Stimulated activated CD8-positive, alpha-beta memory T cell treated with anti-CD3 and anti-CD28 coated beads, Interleukin-4, amount 100 ng/mL, for 4 hours (primary cell): ENCODE measurements at regions not wholly inside any gene's neighbourhood (a gene's known extent, or its start where the extent isn't known, plus 50 kb on each side); places are given as distances from the start of the nearest gene placed in this dataset.

ENCODE experiments used
- DNase-seq, 2 donors: peaks; one replicate each; pipeline ENCODE4 v3.0.0-alpha.2; 2020; ENCODE audit warnings: low read depth in 2 of 2, low spot score in 1 of 2

DNA sequence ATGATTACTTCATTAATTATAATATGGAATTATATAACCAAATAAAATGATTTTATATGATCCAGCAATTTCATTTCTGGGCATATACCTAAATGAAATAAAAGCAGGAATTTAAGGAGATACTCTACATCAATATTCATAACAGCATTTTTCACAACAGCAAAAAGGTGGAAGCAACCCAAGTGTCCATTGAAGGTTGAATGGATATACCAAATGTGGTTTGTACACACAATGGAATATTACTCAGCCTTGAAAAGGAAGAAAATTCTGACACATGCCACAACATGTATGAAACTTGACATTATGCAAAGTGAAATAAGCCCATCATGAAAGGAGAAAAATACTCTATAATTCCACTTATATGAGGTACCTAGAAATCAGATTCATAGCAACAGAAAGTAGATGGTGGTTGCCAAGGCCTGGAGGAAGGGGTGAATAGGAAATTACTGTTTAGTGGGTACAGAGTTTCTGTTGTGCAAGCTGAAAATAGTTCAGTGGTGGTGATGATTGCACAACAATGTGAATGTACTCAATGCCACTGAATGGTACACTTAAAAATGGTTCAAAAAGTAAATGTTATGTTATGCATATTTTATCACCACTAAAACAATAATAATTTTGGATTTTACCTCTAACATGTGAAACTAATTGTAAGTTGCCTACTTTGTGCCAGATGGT is 471.5 kb downstream of the SPRY1 start:
- no peak for DNase-seq

DNA sequence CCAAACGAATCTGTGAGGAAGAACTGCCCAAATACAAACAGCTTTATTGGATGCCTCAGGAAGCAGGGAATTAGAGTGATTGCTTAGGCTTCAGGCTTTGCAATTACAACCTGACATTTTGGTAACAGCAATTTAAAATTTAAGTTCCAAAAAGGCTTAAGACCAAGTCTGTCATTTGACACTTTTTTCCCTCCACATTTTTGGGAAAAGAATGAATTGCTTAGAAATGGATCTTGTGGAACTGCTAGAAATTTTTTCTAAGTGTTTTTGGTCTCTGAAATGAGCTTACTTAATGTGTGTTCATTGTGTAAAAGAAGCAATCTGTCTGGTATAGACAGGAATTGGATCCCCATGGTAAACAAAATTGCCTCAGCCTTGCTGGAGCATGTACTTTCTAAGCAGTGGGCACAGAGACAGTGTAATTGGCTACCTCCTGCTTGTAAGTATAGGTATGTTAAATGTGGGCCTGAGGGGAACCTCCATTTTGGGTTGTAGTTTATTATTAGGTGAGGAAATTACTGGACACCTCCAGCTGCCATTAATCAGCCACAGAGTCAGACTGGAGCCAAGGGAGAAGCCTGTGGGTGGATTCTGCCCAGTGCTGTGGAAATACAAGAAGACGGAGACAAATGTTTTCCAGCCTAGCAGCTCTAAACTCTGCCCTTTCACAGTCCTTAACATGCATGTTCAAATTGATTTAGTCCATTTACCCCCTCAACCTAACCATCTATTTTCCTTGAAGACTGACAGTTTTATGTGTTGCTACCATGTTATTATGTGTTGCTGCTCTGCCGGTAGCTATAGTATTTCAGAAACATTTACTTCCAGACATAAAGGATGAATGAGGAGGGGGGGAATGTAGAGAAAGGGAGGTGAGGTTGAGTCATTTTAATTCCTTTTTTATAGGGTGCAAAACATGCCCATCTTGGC is 473.0 kb downstream of the SPRY1 start:
- DNase-seq = no peak

DNA sequence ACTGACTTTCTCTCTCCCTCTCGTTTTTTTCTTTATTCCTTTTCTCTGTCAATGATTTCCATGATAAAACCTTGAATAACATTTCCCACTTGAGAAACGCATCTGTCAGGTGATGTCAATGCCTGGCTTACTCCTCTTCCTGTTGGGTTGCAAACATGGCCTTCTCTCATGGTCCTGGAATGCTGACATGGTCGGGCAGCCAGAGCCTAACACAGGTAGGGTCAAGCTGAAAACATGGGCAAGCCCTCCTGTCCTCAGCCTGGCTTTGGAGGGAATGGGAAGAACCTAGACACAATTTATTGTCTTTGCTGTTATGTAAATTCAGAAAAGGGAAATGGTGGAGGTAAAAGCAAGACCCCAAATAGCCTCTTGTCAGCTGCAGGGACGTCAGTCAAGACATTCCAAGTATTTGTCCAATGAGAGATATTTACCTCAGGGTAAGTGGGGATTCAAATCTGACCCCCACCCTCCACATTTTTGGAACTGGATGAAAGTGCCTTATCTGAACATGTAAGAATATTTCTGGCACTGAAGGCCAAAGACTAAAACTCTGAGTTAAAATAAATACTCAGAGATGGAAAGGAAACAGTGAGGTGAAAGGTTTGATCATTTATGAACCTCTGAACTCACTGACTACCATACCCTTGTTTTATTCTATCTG is 473.8 kb downstream of the SPRY1 start:
- no peak for DNase-seq

DNA sequence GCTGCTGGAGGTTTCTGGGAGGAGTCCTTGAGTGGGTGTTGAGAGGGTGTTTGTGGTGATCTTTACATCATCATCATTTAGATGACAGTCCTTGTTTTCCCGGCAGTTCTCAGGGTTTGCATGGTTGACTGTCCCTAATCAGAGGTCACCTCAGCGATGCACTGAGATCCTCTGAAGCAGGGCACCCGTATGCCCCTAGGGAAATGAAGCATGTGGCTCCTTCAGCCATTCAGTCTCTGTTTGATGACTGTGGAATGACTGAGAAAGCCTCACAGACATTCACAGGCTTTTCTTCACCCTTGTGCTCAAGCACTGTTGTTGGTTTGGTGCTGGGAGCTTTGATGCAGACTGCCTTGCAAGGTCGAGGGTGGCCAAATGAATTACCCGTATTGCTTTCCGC is 474.7 kb downstream of the SPRY1 start:
- no peak for DNase-seq

DNA sequence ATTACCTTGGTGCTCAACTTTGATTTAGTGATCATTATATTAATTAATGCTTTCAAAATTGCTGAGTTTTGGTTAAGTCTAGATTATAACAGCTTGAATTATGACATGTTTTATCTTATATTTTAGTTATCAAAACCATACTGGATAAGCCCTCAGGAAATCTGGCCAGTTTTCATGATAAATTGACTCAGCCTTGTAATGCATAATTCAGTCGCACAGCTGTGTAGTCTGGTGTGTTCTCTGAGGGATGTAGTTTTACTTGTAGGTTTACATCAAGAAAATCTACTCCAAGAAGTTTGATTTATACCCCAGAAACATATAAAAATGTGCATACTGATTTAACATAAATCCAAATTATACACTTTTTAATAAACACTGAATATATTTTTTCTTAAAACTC is 477.5 kb downstream of the SPRY1 start:
- DNase-seq = no peak

DNA sequence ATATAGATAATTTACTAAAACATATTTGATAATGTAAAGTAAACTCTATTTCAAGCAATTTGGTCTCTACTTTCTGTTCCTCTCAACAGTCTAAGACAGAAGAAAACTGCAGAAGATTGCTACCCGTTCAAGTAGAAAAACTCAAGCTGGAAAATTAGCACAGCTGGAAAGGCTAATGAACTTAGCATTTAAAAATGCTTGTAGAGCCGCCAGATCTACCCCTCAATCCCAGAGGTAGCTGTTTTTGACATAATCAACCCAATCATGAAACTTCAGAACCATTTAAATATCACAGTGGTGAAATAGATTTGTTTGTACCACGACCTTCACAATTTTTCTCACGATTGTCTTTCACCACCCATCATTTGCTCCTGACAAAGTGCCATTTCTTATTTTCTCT is 479.5 kb downstream of the SPRY1 start:
- no peak for DNase-seq

DNA sequence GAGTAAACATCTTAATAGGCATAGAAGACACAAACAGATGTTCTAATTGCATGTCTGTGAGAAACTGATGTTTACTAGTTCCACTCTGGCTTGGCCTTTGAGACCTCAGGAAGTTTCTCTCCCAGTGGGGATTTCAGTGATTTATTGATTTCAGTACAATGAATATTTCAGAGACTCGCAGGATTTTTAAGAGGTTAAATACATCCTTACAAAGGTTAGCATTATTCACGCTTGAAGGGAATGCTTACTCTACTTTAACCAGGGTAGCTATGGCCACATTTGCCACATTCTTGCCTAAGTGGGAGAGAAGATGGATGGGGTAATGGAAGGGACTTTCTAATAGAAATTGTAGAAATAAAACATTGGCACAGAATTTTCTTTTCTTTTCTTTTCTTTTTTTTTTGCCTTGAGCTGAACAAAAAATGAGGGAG is 480.1 kb downstream of the SPRY1 start:
- no peak for DNase-seq

DNA sequence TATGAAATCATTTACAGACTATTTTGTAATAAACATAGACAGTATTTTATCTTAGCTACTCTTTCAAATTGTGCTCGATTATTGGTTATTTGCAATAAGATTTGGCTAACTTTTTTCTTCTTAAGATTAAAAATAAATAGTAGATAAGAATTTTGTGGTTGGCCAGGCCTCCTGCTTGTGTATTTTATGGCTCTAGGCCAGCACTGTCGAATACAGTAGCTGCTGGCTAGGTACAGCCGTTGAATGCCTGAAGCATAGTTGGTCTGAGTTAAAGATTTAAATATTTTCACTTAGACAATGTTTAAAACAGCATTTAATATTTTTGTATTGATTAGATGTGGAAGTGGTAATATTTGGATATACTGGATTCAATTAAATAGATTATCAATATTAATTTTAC is 481.0 kb downstream of the SPRY1 start:
- DNase-seq = no peak

DNA sequence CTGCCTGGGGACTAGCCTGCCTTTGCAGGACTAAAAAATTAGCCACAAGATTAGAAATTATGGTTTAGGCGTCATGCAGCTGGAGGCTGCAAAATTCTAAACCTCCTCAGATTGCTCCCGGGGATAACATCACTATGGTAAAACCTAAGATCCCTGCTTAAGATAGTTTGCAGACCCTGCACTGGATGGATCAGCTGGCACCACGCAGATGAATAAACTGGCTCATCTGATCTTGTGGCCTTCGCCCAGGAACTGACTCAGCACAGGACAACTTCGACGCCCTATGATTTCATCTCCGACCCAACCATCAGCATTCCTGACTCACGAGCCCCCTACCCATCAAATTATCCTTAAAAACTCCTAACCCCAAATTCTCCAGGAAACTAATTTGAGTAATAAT is 482.4 kb downstream of the SPRY1 start:
- no peak for DNase-seq

DNA sequence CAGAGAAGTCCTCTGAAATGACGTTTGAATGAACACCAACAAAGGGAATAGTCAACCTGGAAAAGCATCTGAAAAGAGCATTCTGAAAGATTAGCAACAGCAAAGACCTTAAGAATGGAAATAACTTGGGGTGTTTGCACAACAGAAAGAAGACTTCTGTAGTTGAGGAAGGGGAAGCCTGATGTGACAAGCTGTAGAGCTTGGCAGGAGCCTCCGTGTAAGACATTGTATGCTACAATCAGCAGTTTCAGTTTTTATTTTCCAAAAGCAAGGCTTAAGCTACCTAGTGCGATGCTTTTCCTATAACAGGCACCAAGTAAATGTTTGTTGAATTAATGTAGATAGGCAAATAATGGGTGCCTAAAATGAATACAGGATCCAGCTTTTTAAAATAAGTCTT is 484.0 kb downstream of the SPRY1 start:
- DNase-seq = no peak

DNA sequence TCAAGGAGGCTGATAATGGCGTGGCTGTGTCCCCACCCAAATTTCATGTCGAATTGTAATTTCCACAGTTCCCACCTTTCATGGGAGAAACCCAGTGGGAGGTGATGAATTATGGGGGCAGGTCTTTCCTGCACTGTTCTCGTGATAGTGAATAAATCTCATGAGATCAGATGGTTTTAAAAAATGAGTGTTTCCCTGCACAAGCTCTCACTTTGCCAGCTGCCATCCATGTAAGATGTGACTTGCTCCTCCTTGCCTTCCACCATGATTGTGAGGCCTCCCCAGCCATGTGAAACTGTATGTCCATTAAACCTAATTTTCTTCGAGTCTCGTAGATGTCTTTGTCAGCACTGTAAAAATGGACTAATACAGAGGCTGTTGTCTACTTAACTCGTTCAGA is 488.3 kb downstream of the SPRY1 start:
- no peak for DNase-seq

DNA sequence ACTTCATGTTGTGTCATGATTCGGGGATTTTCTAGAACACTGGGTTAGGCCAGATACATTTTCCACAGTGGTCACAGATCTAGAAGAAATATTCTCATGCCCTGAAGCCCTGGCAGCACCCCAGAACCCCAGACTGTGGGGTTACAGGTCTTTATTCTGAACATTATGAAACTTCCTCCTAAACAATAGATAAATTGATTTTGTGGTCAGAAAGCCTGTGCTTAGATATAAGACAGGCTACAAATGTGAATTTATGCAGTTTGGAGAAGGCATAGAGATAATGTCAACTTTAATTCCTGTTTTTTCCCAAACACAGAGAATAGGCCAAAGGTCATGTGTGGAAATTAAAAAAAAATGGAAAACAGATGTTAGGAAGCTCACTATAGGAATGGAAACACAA is 492.9 kb downstream of the SPRY1 start:
- no peak for DNase-seq

DNA sequence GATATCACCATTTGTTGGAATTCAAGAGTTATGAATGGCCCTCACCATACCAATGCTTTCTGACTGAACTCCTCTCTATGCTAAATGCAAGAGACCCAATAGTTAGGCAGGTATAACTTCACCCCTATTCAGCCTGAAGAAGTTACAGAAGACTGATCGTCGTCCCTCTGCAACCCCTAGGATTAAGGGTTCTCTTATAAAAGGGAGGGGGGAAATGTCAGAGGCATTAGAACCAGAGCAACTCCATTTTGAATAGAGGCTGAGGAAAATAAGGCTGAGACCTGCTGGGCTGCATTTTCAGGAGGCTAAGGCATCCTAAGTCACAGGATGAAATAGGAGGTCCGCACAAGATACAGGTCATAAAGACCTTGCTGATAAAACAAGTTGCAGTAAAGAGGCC is 494.3 kb downstream of the SPRY1 start:
- no peak for DNase-seq

DNA sequence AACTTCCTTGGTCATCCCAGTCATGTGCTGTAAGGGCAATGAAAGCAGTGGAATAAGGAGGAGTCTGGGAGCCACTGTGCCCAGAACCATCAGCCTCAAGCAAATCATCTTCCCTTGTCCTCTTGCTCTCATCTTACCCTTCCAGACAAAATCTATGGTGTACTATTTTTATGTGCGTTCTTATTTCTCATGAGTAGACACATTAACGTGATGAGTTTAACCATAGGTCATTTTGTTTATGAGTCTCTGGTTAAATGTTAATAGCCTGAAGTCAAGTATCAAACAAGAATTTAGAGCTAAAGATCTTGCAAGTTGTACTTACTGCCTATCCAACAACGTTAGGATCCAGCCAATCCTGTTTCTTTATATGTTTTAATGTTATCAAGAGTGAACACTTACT is 495.3 kb downstream of the SPRY1 start:
- DNase-seq = no peak

DNA sequence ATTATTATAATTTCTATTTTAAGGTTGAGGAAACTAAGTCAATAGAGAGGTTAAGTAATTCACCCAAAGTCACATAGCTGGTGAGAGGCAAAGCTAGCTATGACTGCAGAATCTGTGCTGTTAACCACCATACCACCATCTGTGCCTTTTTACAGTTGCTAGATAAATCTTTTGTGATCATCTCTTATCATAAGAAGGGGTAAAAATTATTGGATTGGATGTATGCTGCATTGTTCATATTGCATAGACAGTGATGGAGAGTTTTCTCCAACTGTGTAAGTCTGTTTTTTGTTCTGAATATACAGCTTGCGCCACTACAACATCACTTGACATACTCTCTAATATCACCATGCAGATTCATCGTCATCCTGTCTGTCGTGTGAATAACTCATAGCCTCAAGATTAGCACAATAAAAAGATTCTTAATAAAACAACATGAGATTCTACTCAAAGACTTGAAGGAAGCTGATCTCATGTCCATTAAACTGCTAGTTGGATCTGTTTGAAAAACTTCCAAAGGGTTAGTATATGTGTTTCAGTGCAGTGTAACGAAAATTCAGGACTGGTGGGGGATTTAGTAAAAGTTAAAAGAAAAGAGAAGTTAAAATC is 495.9 kb downstream of the SPRY1 start:
- DNase-seq = no peak

DNA sequence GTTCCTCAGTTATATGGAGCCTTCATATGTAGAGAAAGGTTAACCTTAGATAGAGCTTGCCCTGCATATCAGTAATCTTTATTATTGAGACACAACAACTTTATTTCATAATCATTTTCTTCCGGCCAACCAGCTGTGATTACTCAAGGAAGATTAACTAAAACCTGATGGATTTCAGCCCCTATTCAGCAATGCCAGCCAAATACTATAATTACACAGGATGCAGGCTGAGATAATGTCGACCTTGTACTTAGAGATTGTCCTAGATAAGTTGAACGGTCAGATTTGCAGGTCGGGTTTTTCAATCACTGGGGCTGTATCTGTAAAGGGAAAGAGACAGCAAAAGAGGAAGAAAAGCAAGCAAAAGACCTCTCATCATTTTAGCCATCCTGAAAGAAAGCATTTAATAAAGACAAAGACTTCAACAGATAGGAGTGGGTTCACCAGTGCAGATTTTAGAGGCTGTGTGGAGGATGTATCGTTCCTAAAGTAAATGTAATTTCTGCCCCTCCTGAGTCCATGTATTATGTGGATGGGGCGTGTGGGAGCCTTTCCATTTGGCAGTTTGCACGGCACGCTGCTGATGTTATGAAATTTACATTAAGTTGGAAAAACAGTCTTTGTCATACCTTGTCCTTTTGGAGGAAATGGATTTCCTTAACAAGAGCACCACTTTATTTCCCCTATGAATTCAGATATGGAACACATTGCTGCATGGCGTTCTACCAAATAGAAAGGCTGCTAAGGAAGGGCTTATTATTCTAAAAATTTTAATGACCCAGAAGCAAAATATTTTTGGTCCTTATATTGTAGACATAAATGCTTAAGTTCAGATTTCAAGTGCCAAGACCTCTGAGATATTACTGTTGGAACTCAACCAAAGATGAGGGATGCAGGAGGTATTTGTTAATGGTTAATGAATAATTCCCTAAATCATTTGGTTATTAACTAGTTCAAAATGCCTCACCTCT is 496.7 kb downstream of the SPRY1 start:
- DNase-seq = no peak

DNA sequence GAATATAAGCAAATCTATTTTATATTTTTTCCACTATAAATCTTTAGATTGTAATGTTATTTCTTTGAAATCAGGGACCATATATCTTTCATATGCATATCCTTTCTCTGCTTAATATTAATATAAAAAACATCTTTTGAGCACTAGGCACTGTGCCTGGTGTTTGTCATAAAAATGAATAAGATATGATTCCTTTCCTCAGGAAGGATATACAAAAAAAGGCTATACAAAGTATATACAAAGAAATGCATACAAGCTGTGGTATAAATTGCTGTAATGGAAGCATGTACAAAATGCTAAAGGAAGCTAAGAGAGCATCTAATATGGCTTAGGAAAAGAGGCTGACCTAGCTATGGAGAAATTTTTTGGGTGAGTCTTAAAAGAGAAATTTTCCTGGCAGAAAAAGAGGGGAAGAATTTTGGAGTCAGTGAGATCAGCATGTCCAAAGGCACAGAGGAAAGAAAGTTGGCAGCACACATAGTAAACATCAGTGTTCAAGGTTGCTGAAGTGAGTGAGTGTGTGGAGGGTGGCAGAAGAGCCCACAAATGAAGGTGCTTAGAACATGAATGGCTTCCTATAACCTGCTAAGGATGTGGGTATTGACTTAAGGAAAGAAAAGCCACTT is 500.0 kb downstream of the SPRY1 start:
- no peak for DNase-seq

DNA sequence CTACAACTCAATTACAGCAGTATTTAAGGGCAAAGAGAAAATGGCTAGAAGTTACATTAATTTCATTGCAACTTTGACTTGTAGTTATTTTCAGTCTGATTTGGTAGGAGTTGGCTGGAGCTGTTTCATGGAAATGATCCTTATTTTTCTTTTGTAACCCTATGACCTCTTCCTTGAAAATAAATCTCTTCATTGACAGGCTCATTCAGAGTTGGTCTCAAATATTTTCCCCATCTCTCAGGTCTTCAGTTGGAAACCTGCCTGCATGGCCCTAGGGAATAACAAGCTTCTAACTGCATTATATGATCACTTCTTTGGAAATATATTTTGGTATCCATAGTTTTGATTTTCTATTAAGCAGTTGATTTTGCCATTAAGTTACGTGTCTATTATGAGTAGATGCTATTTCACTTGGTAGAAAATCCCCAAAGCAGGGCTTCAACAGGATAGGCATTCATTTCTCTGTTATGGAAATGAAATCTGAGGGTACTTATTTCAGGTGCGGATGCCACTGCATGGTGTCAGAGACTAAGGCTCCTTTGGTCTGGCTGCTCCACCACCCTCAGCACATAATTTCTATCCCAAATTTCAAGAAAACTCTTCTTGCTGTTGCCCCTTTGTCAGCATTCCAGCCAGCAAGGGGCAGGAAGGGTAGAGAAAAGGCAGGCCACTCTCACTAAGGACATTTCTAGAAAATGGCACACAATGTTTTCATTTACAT is 502.5 kb downstream of the SPRY1 start:
- no peak for DNase-seq

DNA sequence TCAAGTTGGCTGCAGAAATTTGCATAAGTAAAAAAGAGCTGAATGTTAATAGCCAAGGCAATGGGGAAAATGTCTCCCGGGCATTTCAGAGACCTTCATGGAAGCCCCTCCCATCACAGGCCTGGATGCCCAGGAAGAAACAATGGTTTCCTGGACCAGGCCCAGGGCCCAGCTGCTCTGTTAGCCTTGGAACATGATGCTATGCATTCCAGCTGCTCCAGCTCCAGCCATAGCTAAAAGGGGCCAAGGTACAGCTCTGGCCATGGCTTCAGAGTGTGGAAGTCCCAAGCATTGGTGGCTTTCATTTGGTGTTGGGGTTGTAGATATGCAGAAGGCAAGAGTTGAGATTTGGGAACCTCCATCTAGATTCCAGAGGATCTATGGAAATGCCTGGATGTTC is 508.3 kb downstream of the SPRY1 start:
- DNase-seq = no peak
